ENCODE measurements at regions not wholly inside any gene's neighbourhood (a gene's known extent, or its start where the extent isn't known, plus 50 kb on each side); places are given as distances from the start of the nearest gene placed in this dataset.

DNA sequence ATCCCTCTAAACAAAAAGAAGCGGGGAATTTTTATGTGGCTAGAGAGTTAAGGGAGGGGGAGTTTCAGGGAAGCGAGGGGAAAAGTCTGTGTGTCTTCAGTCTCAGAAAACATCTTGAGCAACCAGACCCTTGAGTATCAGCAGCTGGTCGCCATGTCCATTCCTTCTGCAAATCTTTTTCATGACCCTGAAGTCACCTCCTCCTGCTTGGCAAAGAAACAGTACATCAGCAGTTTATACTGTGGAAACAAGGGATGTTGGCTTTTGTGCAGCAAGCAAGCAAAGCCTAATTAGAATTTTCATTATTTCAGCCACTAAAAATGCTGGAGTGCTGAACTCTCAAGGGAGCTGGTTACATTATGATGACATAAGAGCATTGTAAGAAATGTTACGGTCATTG, 187.4 kb upstream of the SLC8A1 start:
- Histone ChIP-seq H3K9me2 (ENCODE audit: insufficient read depth, low read length) (no peaks in the 10 kb centered on the region), H3K4me2 (ENCODE audit: low read length) (no peak overlapping the region), H3K4me1 (ENCODE audit: insufficient read depth, low read length, poor library complexity, severe bottlenecking) (no peaks in the 10 kb centered on the region), H2AFZ (ENCODE audit: low read length) (no peak overlapping the region), H3K9me3 (ENCODE audit: low read length) (no peaks in the 10 kb centered on the region), H4K20me1 (ENCODE audit: insufficient read depth, low read length) (no peaks in the 10 kb centered on the region), H3K4me3 (ENCODE audit: low read depth, low read length, poor library complexity, severe bottlenecking) (no peak overlapping the region), H3K79me2 (ENCODE audit: insufficient read depth, low read depth, low read length) (no peaks in the 10 kb centered on the region), H3K36me3 (ENCODE audit: insufficient read depth, low read length) (no peaks in the 10 kb centered on the region), H3K27ac (ENCODE audit: low read depth, low read length, poor library complexity, severe bottlenecking) (no peak overlapping the region)
- CTCF ChIA-PET (ENCODE audit: unreplicated experiment) = no interaction called here
- POLR2A ChIA-PET = interaction anchor here (1.1 kb wide), 1 partner anchor 10 kb away, joined by 3 read pairs; no protein-coding TSS in a partner anchor
- intact Hi-C loops (cut with micrococcal nuclease; ENCODE audit: unreplicated experiment) = no loop called here
- BruUV-seq (replicated peaks) = no TSS peak
- DNase-seq (ENCODE audit: low spot score) = no peak
- TF ChIP-seq, protein P1, sequence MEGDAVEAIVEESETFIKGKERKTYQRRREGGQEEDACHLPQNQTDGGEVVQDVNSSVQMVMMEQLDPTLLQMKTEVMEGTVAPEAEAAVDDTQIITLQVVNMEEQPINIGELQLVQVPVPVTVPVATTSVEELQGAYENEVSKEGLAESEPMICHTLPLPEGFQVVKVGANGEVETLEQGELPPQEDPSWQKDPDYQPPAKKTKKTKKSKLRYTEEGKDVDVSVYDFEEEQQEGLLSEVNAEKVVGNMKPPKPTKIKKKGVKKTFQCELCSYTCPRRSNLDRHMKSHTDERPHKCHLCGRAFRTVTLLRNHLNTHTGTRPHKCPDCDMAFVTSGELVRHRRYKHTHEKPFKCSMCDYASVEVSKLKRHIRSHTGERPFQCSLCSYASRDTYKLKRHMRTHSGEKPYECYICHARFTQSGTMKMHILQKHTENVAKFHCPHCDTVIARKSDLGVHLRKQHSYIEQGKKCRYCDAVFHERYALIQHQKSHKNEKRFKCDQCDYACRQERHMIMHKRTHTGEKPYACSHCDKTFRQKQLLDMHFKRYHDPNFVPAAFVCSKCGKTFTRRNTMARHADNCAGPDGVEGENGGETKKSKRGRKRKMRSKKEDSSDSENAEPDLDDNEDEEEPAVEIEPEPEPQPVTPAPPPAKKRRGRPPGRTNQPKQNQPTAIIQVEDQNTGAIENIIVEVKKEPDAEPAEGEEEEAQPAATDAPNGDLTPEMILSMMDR (conservative IDR thresholded peaks at IDR 0.05; ENCODE audit: low read length) = no peak
- TF ChIP-seq EZH2phosphoT487 (IDR thresholded peaks at IDR 0.05; ENCODE audit: borderline replicate concordance, low read depth, low read length) = no peak

DNA sequence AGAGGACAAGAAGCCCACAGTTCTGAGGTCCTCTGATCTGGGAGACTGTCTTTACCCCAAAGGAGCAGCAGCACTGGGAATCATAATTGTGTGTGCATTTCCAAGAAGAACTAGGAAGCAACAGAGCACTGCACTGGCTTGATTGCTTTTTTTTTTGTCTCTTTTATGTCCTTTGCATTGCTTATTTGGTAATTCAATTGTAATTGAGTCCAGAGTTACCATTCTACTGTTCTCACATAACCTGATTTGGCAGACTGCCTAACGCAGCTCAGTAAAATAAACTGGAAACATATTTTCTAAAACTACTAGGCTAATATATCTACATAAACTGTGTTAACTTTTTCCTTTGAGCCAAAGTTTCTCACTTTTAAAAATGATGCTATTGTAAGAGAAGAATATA, 190.3 kb upstream of the SLC8A1 start:
- ChIA-PET CTCF (ENCODE audit: unreplicated experiment) (no interaction called here), POLR2A (interaction anchor here (0.7 kb wide), 1 partner anchor 15 kb away, joined by 3 read pairs; no protein-coding TSS in a partner anchor)
- H3K36me3 ChIP-seq (ENCODE audit: insufficient read depth, low read length) = no peaks in the 10 kb centered on the region
- TF ChIP-seq, protein P1 (conservative IDR thresholded peaks at IDR 0.05; ENCODE audit: low read length) = no peak
- no peak for TF ChIP-seq EZH2phosphoT487 (IDR thresholded peaks at IDR 0.05; ENCODE audit: borderline replicate concordance, low read depth, low read length)
- no peak overlapping the region for H3K4me3 ChIP-seq (ENCODE audit: low read depth, low read length, poor library complexity, severe bottlenecking)
- H3K4me1 ChIP-seq (ENCODE audit: insufficient read depth, low read length, poor library complexity, severe bottlenecking) = no peaks in the 10 kb centered on the region
- H3K9me2 ChIP-seq (ENCODE audit: insufficient read depth, low read length) = no peaks in the 10 kb centered on the region
- intact Hi-C loops (cut with micrococcal nuclease; ENCODE audit: unreplicated experiment) = no loop called here
- H3K27ac ChIP-seq (ENCODE audit: low read depth, low read length, poor library complexity, severe bottlenecking) = no peak overlapping the region
- no peak overlapping the region for H2AFZ ChIP-seq (ENCODE audit: low read length)
- H3K9me3 ChIP-seq (ENCODE audit: low read length) = no peaks in the 10 kb centered on the region
- BruUV-seq (replicated peaks) = no TSS peak
- H4K20me1 ChIP-seq (ENCODE audit: insufficient read depth, low read length) = no peaks in the 10 kb centered on the region
- no peak overlapping the region for H3K4me2 ChIP-seq (ENCODE audit: low read length)
- DNase-seq (ENCODE audit: low spot score) = no peak
- H3K79me2 ChIP-seq (ENCODE audit: insufficient read depth, low read depth, low read length) = no peaks in the 10 kb centered on the region

DNA sequence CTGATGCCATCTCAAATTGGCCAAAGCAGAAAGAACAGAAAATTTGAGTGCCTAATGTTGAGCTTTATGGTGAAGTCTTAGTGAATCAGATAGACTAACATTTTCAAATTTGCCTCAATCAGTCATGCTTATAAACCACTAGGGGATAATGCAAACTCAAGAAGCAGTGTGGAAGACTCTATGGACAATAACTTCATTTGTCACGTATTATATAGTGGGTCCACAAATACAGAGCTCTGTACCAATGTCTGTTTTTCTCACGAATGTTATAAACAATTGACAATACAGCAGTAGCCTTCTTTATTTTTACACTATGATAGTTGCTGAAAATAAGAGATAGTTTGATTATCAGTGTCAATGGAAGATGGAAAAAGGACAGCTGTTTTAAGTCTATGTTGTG, 190.8 kb upstream of the SLC8A1 start:
- BruUV-seq (replicated peaks) = no TSS peak
- no peaks in the 10 kb centered on the region for H3K9me3 ChIP-seq (ENCODE audit: low read length)

More for the DNA sequence above, 190.8 kb upstream of the SLC8A1 start:
- H3K4me2 ChIP-seq (ENCODE audit: low read length) = no peak overlapping the region
- H3K79me2 ChIP-seq (ENCODE audit: insufficient read depth, low read depth, low read length) = no peaks in the 10 kb centered on the region
- intact Hi-C loops (cut with micrococcal nuclease; ENCODE audit: unreplicated experiment) = no loop called here
- ChIA-PET POLR2A (interaction anchor here (0.6 to 1.8 kb wide), 4 partner anchors 9 to 87 kb away, joined by 3 to 5 read pairs (median 4); no protein-coding TSS in a partner anchor), CTCF (ENCODE audit: unreplicated experiment) (no interaction called here)
- DNase-seq (ENCODE audit: low spot score) = no peak
- H3K4me1 ChIP-seq (ENCODE audit: insufficient read depth, low read length, poor library complexity, severe bottlenecking) = no peaks in the 10 kb centered on the region
- no peak overlapping the region for H3K4me3 ChIP-seq (ENCODE audit: low read depth, low read length, poor library complexity, severe bottlenecking)
- no peaks in the 10 kb centered on the region for H3K9me2 ChIP-seq (ENCODE audit: insufficient read depth, low read length)
- no peaks in the 10 kb centered on the region for H4K20me1 ChIP-seq (ENCODE audit: insufficient read depth, low read length)
- TF ChIP-seq, protein P1 (conservative IDR thresholded peaks at IDR 0.05; ENCODE audit: low read length) = no peak
- no peak for TF ChIP-seq EZH2phosphoT487 (IDR thresholded peaks at IDR 0.05; ENCODE audit: borderline replicate concordance, low read depth, low read length)
- H3K27ac ChIP-seq (ENCODE audit: low read depth, low read length, poor library complexity, severe bottlenecking) = no peak overlapping the region
- no peak overlapping the region for H2AFZ ChIP-seq (ENCODE audit: low read length)
- H3K36me3 ChIP-seq (ENCODE audit: insufficient read depth, low read length) = no peaks in the 10 kb centered on the region
